ENCODE measurements at regions not wholly inside any gene's neighbourhood (a gene's known extent, or its start where the extent isn't known, plus 50 kb on each side); places are given as distances from the start of the nearest gene placed in this dataset.
A peak's percentile ranks its signal among the peaks of the same experiment; 100 is the strongest.

- peak; percentile 71 to 77 for DNase-seq
Measured at GRCh38 chr1:67561704-67562113, 123.3 kb upstream of the GADD45A start.

- DNase-seq, result no peak
Measured at GRCh38 chr1:67563684-67564083, 121.3 kb upstream of the GADD45A start.

GRCh38 chr1:67564193-67564592 is 120.8 kb upstream of the GADD45A start:
- DNase-seq, result no peak

- DNase-seq, result no peak
Measured at GRCh38 chr1:67566803-67567377, 118.1 kb upstream of the GADD45A start.

- no peak for DNase-seq
Measured at GRCh38 chr1:67570486-67571143, 114.4 kb upstream of the GADD45A start.

GRCh38 chr1:67571406-67571805 is 113.6 kb upstream of the GADD45A start:
- no peak for DNase-seq

- no peak for DNase-seq
Measured at GRCh38 chr1:67571901-67572593, 113.0 kb upstream of the GADD45A start.

GRCh38 chr1:67572594-67573221 is 112.3 kb upstream of the GADD45A start:
- no peak for DNase-seq

- DNase-seq, result no peak
Measured at GRCh38 chr1:67573311-67573872, 111.6 kb upstream of the GADD45A start.

GRCh38 chr1:67574221-67574620 is 110.8 kb upstream of the GADD45A start:
- DNase-seq, result no peak

- DNase-seq, result no peak
Measured at GRCh38 chr1:67575861-67576260, 109.1 kb upstream of the GADD45A start.

- DNase-seq, result no peak
Measured at GRCh38 chr1:67576474-67576873, 108.5 kb upstream of the GADD45A start.

GRCh38 chr1:67577646-67578045 is 107.4 kb upstream of the GADD45A start:
- no peak for DNase-seq

- no peak for DNase-seq
Measured at GRCh38 chr1:67578397-67579020, 106.5 kb upstream of the GADD45A start.

- no peak for DNase-seq
Measured at GRCh38 chr1:67579623-67580394, 105.2 kb upstream of the GADD45A start.

GRCh38 chr1:67580691-67581403 is 104.2 kb upstream of the GADD45A start:
- no peak for DNase-seq

GRCh38 chr1:67582625-67583461 is 102.2 kb upstream of the GADD45A start:
- DNase-seq, result no peak

- DNase-seq, result no peak
Measured at GRCh38 chr1:67583462-67583950, 101.5 kb upstream of the GADD45A start.

- DNase-seq, result no peak
Measured at GRCh38 chr1:67584938-67585337, 100.1 kb upstream of the GADD45A start.

GRCh38 chr1:67586596-67586995 is 98.4 kb upstream of the GADD45A start:
- DNase-seq, result no peak
